Anterior cingulate cortex (tissue), 58 donors: ENCODE measurements at regions not wholly inside any gene's neighbourhood (a gene's known extent, or its start where the extent isn't known, plus 50 kb on each side); places are given as distances from the start of the nearest gene placed in this dataset.
"Not testable (repeated sequence)": the region's sequence is repeated elsewhere in the genome, so short reads cannot be mapped to it uniquely, and the experiment has no call there.

Source experiments
- DNase-seq, 58 donors: peaks; one replicate each; lab custom pipeline; 2025; lab: John Stamatoyannopoulos, UW

DNA sequence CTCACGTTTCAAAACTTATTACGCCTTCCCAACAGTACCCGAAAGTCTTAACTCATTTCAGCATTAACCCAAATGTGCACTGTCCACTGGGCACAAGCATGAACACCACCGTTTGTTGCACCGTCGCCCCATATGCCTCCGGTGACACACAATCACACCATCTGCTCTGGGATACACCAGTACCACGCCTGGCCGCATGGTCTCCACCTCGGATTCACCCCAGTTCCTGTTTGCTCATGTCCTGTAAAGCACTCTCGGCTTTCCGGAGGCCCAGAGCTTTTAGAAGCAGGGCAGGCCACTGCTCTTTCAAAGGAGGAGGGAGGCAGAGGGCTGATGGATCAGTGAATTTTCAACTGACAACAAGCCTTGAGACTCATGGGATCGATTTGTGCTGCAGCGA lies 1570.0 kb upstream of the DEFB115 start:
- DNase-seq, result no peak

DNA sequence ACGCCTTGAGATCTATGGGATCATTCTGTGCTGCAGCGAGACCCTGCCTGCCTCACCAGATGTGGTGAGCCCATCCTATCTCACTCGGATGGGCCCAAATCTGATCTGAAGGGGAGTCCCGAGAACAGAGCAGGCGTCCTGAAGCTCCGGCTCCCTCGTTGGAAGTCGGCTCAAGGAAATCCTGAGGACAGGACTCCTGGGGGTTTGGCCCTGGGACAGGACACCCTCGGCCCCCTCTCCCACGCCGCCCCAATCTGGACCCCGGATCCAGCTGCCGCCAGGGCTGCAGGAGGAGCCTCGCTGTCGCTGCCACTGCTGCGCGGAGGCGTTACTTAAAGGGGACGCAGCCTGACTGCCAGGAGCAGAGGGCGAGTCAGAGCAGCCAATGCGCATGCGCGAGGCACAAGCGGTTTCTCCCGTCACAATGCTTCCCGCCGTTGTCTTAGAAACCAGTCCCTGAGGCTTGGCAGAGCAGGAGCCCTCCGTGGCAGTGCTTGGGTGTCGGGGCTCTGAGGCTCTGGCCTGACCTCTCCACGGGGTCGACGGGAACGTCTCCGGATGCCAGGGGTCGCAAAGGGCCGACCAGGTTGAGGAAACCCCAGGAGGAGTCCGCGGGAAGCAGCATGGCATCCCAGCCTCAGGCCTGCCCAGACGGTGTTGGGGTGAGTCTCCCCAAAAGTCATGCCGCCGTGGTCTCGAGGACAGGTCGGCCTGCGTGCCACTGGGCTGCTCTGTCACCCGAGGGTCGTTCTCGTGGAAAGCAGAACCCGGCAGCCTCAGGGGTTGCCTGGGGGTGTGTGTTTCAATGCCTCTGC lies 1567.8 kb upstream of the DEFB115 start:
- peak in 4 of 58 donors; percentile 12 to 26 (median 14) for DNase-seq

DNA sequence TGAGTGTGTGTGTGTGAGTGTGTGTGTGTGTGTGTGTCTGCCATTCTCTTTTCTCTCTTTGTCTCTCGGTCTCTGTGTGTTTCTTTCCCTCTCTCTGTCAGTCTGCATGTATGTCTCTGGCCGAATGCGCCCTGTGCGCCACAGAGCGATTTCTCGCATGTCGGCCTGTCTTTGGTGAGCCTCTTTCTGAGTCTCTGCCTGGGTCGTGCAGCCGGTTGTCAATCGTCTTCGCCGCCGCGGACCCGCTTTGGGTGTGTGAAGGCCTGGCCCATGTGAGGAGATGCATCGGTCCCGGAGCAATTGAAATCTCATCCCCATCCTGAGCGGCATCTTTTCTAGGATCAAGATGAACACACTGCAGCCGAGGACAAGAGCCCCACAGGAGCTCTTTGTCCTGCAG lies 1567.2 kb upstream of the DEFB115 start:
- no peak for DNase-seq

DNA sequence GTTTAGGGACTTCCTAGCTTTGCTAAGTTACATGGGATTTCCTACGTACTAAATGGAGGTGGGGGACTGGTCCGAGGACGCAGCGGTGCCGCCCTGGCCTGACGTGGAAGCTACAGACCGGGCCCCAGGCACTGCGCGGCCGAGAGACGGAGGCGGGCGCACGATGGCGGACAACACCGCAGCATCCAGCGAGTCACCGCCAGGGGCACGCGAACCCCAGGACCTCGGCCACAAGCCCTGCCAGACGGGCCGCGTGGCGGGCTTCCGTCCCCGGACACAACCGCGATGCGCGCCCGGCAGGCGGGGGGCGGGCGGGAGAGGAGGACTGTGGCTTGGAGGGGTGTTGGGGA lies 1516.9 kb upstream of the DEFB115 start:
- no peak for DNase-seq

DNA sequence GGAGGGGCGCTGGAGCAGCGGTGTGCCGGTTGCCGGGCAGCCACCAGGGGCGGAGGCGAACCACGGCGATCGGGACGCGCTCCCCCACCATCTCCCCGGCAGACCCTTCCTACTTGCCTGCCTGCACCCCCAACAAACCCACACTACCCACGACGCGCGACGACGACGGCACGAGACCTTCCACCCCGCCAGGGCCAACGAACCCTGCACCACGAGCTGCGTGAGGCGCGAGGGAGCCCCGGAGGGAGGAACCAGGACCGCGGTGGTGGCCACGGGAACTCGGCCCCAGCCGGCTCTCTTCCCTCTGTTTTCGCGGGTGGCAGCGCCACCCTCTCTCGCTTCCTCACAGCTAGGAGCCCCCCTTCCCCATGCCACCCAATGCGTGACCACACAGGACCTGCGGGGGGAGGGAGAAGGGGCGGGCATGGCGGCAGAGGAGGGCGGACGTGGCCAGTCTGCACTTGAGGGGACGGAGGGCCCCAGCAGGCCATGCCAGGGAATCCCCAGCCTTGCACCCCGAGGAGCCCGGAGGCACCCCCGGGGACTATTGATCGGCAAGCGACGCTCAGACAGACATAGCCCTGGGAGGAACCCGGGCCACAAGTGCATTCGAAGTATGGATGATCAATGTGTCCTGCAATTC lies 1516.4 kb upstream of the DEFB115 start:
- no peak for DNase-seq

DNA sequence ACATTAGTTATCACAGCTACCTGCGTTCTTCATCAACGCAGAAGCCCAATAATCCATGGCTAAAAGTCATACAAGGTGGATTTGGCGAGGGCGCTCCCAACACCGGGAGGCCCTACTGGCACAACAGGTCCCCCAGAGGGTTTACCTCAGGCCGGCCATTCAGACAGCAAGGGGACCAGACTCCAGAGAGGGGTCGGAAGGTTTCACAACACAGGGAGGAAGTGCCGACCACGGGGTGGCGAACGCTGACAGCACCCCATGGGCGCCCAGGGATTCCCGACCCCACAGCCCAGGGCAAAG lies 1515.9 kb upstream of the DEFB115 start:
- DNase-seq, result no peak

DNA sequence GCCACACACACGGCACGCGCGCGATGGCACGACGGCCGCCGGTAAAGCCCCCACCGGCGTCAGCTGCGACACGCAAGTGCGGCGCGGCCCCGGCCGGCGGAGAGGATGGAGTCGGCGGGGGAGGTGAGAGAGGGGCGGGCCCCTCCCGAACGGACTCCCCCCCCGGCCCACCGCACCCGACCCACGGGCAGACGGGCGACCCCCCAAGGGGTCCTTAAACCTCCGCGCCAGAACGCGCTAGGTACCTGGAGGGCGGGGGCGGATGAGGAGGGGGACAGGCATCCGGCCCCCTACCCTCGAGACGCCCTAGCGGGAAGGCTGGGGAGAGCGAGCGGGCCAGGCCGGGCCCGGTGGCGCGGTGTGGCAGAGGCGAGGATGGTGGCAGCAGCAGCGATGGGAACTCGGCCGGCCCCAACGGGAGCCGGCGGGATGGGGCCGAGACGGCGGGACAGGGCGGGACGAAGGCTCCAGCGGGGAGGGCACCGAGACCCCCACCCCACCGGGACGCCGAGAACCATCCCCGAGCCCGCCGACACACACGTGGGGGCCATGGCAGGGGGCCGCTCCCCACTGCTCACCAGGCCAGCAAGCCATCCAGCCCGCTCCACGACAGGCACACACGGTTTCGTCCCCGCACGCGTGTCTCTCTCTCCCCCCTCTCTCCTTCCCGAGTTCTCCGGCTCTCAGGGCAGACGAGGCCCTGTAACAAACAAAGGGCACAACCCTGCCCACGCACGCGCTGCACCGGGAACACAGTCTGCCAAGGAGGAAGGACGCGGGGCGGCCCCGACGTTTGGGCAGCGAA lies 1515.4 kb upstream of the DEFB115 start:
- no peak for DNase-seq

DNA sequence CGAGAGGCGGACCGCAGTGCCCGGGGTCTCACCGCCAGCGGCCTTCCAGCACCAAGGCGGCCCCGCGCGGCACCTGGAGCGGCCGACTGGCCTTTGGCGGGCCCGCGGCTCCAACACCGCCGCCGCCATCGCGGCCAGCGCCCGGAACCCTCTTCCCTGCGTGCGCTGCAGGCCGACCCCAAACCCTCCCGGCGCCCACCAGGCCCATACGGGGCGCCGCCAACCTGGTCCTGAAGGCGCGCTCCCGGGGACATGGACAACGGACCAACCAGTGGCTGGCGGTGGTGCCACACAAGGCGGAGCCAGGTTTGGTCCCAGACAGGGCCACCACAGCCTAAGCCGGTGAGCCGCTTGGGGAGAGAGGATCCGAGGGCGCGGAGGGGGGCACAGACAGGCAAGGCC lies 1514.8 kb upstream of the DEFB115 start:
- no peak for DNase-seq

DNA sequence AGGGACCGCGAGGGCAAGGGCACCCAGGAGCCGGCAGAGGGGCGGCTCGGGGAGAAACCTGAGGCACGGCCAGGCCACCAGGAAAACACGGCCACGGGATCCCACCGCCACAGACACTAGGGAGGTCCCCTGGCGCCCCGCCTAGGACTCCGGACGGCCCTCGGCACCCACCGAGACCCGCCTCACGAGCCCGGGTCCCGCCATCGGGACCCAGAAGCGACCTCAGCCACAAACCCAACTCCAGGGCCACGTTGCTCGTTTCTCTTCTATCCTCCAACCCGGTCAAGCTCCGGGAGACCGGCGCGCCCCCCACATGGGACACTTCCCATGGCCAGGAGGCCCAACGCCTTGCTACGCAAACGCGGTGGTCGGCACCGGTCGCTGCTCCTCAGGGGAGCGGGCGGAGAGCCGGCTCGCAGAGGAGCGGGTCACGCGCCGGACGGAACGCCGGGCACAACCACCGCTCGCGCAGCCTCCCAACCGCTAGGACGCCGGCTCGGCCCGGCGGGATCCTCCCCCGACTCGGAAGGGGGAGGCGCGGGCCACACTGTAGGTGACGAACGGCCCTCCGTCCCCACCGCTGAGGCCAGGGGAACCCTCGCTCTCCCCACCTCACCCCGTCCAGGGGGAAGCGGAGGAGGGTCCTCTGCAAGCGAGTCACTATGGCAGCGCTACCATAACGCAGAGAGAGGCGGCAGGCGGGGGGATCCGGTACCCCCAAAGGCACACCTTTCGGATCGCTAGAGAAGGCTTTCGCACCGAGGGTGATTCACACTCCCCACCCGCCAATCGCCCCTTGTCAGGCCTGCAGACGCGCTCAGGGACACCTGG lies 1514.1 kb upstream of the DEFB115 start:
- DNase-seq, result no peak

DNA sequence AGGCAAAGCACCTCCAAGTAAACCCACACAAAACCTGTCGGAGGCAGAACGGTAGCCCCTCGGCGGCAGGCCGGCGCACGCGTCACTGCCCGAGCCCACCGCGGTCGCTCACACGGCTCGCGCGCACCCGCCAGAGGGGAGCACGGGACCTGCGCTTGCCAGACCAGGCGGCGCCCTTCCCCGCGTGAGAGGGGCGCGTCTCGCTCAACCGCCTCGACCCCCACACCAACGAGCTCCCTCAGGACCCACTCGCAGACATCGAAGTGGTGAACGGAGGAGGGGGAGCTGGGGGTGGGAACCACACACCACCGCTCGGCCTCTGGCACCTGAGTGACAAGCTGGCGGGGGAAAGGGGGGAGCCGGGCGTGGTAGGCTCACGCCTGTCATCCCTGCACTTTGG lies 1513.4 kb upstream of the DEFB115 start:
- DNase-seq, result no peak

DNA sequence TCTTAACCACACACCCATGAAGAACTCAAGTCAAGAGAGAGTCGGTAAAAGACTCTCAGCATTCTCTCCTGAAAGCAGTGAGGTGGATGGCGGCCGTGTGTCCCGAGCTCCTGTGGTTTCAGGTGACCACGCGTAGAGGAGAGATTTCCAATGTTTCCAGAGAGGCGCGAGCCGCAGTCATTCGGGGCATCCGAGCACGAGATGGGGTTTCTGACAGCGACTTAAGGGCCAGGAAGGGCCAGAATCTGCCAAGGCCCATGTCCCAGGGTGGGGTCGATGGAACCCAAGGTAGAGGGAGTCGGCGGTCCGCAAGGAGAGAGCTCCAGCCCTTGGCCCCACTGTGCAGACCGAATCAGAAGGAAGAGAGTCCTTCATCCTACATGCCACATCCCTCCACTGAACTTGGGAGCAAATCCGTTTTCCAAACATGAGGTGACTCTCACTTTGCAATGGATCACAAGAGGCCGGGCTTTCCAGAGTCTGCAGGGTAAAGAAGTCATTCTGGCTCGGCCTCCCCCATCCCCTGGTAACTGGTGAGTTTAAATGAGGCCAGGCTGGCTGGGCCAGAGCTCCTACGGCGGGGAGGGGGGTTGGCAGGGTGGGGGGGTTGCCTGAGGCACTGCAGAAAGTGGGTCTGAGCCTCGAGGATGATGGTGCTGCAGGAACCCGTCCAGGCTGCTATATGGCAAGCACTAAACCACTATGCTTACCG lies 1511.8 kb upstream of the DEFB115 start:
- DNase-seq, result not testable (repeated sequence)

DNA sequence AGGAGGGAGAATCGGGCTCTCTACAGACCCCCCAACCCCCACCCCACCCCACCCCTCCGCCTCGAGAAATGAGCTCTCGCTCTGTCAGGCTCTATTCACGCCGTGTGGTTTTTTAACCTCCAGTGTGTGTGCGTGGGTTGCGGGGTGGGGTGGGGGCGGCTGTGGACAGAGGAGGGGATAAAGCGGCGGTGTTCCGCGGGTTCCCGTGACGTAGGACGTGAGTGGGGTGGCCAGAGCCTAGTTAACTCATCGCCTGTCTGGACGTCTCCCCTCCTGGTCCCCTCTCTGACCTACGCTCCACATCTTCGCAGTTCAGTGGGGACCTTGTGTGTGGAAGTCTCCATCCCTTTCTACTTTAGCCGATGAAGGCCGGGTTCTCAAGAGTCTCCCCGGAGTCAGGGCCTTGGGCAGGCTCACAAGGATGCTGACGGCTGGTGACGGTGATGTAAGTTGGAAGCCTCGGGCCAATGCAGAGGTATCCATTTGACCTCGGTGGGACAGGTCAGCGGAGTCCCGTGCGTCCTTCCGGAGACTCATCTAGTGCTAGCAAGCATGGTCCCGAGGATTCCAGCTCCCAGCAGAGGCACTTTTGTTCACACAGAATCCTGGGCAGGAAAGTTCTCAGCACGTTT lies 1507.1 kb upstream of the DEFB115 start:
- DNase-seq, result no peak

DNA sequence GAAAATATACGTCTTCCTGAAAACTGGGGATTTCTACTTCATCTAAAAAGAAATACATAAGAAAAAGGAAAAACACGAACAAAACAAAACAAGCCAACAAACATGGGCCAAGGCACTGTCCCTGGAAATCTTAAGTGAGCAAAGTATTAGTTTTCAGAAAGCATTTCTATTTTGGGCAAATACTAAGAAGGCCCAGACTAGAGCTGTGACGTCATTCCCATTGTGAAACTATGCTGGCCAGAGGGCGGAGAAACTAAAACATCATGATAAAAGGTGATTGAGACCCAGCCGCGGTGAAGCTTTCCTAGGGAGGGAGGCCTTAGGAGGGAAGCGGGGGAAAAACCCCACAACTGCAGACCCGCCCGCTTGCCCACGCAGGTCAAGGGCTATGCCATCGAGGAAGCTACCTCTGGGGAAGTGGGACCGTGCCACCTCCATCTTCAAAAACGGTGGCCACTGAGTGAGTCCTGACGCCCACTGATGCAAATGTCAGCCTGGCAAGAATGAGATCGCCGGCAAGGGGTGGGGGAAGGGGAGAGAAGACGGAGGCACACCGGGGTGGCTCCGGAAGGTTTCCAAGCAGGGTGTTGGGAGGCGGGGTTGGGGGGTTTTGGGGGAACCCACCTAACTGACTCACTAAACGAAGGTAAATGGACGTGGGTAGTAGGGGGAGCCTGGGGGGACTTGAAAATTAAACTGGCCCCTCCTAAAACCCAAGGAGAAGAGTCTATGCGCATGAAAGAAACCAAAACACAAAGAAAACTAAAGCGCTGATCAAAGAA lies 1504.6 kb upstream of the DEFB115 start:
- DNase-seq, result not testable (repeated sequence)

DNA sequence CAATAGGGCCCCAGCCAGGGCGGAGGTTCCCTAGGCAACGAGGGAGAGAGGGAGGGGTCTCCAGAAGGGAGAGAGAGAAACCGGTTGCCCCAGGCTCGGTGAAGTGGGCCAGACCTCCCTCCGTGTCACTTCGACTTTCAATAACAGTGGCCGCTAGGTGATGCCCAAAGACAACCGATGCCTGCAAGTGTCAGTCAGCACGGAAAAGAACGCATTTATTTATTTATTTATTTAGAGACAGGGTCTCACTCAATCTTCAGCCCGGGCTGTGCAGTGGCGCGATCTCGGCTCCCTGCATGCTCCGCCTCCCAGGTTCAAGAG lies 1504.1 kb upstream of the DEFB115 start:
- DNase-seq, result not testable (repeated sequence)

DNA sequence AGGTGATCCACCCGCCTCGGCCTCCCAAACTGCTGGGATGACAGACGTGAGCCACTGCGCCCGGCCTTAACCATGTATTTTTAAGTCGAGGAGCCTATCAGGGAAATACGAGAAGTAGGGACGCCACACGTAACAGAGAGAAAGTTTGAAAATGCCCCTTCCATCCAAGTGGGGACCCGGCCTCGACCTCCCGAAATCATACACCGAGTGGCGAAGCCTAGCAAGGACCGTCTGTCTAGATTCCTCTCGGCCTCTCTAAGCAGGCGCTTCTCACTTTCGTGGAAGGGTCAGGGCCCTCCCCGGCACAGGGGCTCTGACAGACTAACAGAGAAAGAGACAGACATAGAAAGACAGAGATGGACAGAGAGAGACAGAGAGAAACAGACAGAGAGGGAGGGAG lies 1503.6 kb upstream of the DEFB115 start:
- not testable (repeated sequence) for DNase-seq

DNA sequence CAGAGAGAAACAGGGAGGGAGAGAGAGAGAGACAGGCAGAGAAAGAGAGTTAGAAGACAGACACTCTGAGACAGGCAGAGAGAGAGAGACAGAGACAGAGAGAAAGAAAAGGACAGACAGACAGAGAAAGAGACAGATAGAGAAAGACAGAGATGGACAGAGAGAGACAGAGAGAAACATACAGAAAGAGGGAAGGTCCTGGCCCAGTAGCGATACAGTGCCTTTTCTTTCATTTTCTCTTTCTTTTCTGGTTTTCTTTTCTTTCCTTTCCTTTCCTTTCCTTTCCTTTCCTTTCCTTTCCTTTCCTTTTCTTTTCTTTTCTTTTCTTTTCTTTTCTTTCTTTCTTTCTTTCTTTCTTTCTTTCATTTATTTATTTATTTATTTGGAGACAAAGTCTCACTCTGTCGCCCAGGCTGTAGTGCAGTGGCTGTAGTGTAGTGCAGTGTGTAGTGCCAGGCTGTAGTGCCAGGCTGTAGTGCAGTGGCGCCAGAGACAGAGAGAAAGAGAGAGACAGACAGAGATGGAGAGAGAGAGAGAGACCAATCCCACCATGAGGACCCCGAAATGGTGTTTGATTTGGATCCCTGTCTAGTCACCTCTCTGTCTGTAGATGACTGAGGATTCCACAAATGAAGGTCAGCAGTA lies 1501.5 kb upstream of the DEFB115 start:
- not testable (repeated sequence) for DNase-seq

DNA sequence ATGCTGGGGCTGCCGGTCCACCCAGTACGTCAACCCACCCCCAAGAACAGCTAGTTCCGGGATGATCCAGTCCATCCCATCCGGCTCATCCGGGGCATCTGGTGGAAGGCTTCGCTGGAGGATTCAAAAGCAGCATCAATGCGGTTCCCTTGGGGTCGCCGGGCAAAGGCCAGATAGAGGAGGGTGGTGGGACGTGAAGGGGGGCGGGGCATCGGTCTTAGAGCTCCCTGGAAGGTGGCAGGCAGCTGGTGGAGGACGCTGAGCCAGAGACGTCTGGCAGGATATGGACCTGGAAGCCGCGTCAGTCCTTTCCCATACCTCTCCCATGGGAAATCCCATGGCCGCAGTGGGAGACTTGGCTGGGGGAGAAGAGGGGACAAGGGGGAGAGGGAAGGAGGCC lies 1500.8 kb upstream of the DEFB115 start:
- no peak for DNase-seq

DNA sequence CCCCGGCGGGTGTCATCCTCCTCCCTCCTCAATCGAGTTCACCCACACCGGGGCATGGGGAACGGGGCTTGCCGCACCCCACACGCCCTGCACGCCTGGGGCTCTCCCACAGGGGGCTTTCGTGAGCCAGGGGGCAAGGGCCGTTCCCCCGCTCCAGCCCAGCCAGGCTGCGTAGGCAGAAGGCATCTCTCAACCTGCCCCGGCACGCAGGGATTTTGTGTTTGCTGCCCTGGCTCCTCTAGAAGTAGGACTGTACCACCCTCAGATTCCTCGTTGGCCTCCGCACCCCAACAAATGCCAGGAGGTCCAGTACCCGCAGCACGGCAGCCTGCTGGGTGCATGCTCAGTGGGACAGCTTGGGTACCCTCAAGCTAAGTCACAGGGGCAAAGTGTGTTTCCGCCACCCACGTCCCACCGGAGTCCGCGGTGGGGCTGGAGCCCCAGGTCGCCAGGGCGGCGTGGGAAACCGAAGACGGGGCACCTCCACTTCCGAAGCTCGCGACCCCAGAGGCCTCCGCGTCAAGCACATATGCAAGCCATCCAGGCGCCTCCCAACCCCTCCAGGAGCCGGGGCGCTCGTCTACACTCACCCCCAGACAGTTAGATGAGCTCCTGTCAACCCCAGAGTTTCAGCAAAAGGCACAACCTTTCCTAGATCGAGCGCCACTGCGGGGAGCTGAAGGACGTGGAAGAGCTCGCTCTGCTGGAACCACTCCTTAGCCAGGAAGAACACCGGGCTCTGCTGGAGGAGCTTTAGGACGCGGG lies 1495.7 kb upstream of the DEFB115 start:
- not testable (repeated sequence) for DNase-seq
